ENCODE measurements at regions not wholly inside any gene's neighbourhood (a gene's known extent, or its start where the extent isn't known, plus 50 kb on each side); places are given as distances from the start of the nearest gene placed in this dataset.
"Not testable (repeated sequence)": the region's sequence is repeated elsewhere in the genome, so short reads cannot be mapped to it uniquely, and the experiment has no call there.

GRCh38 chr2:238722181-238722580, 125.7 kb upstream of the TWIST2 start:
- H3K27ac ChIP-seq (ENCODE audit: low read length), result no peak overlapping the region
- no peaks in the 10 kb centered on the region for H3K9me2 ChIP-seq (replicated peaks; ENCODE audit: insufficient read depth, low read length)
- no peaks in the 10 kb centered on the region for H3K36me3 ChIP-seq (ENCODE audit: insufficient read depth, low read length)
- no peak overlapping the region for H2AFZ ChIP-seq (ENCODE audit: low read length)
- no peaks in the 10 kb centered on the region for H4K20me1 ChIP-seq (ENCODE audit: insufficient read depth, low read depth, low read length)
- peaks cover 15% of the 10 kb centered on the region for H3K4me1 ChIP-seq (ENCODE audit: low read length)
- H3K4me2 ChIP-seq (ENCODE audit: low read depth, low read length, poor library complexity, severe bottlenecking), result no peak overlapping the region
- no peaks in the 10 kb centered on the region for H3K79me2 ChIP-seq (ENCODE audit: low read length)
- H3K4me3 ChIP-seq (ENCODE audit: low read length), result no peak overlapping the region
- no peak overlapping the region for H3K9ac ChIP-seq (ENCODE audit: low read length)
- H3K9me3 ChIP-seq (ENCODE audit: low read length), result no peaks in the 10 kb centered on the region; the same call in 1 of the 2 replicates
- no peak for DNase-seq
- no peaks in the 10 kb centered on the region for H3K27me3 ChIP-seq (ENCODE audit: low read length)

- H2AFZ ChIP-seq (ENCODE audit: low read length), result no peak overlapping the region
- DNase-seq, result no peak
Measured at GRCh38 chr2:238722883-238723282, 125.0 kb upstream of the TWIST2 start.

GRCh38 chr2:238723740-238724320, 124.1 kb upstream of the TWIST2 start:
- not testable (repeated sequence) for H3K9ac ChIP-seq (ENCODE audit: low read length); H2AFZ ChIP-seq (ENCODE audit: low read length); H3K27me3 ChIP-seq (ENCODE audit: low read length); DNase-seq; H3K27ac ChIP-seq (ENCODE audit: low read length); H3K4me3 ChIP-seq (ENCODE audit: low read length); H3K4me2 ChIP-seq (ENCODE audit: low read depth, low read length, poor library complexity, severe bottlenecking); H3K9me2 ChIP-seq (replicated peaks; ENCODE audit: insufficient read depth, low read length); H4K20me1 ChIP-seq (ENCODE audit: insufficient read depth, low read depth, low read length); H3K9me3 ChIP-seq (ENCODE audit: low read length); H3K79me2 ChIP-seq (ENCODE audit: low read length); H3K36me3 ChIP-seq (ENCODE audit: insufficient read depth, low read length)
- peaks cover 15% of the 10 kb centered on the region for H3K4me1 ChIP-seq (ENCODE audit: low read length)

More at GRCh38 chr2:238722883-238723282, 125.0 kb upstream of the TWIST2 start:
- Histone ChIP-seq H4K20me1 (ENCODE audit: insufficient read depth, low read depth, low read length) (no peaks in the 10 kb centered on the region), H3K9me2 (replicated peaks; ENCODE audit: insufficient read depth, low read length) (no peaks in the 10 kb centered on the region), H3K9ac (ENCODE audit: low read length) (no peak overlapping the region), H3K4me1 (ENCODE audit: low read length) (peaks cover 15% of the 10 kb centered on the region), H3K79me2 (ENCODE audit: low read length) (no peaks in the 10 kb centered on the region), H3K27ac (ENCODE audit: low read length) (no peak overlapping the region), H3K9me3 (ENCODE audit: low read length) (no peaks in the 10 kb centered on the region; the same call in 1 of the 2 replicates), H3K36me3 (ENCODE audit: insufficient read depth, low read length) (no peaks in the 10 kb centered on the region), H3K4me2 (ENCODE audit: low read depth, low read length, poor library complexity, severe bottlenecking) (no peak overlapping the region), H3K4me3 (ENCODE audit: low read length) (no peak overlapping the region), H3K27me3 (ENCODE audit: low read length) (no peaks in the 10 kb centered on the region)

GRCh38 chr2:238724728-238725127, 123.2 kb upstream of the TWIST2 start:
- Histone ChIP-seq H3K27ac (ENCODE audit: low read length) (no peak overlapping the region), H3K4me1 (ENCODE audit: low read length) (peaks cover 15% of the 10 kb centered on the region), H4K20me1 (ENCODE audit: insufficient read depth, low read depth, low read length) (no peaks in the 10 kb centered on the region), H3K9ac (ENCODE audit: low read length) (no peak overlapping the region), H3K36me3 (ENCODE audit: insufficient read depth, low read length) (no peaks in the 10 kb centered on the region), H2AFZ (ENCODE audit: low read length) (no peak overlapping the region), H3K79me2 (ENCODE audit: low read length) (no peaks in the 10 kb centered on the region), H3K4me3 (ENCODE audit: low read length) (no peak overlapping the region), H3K27me3 (ENCODE audit: low read length) (no peaks in the 10 kb centered on the region), H3K9me3 (ENCODE audit: low read length) (no peaks in the 10 kb centered on the region; the same call in 1 of the 2 replicates), H3K9me2 (replicated peaks; ENCODE audit: insufficient read depth, low read length) (no peaks in the 10 kb centered on the region), H3K4me2 (ENCODE audit: low read depth, low read length, poor library complexity, severe bottlenecking) (no peak overlapping the region)
- DNase-seq, result no peak

- Histone ChIP-seq H3K9ac (ENCODE audit: low read length) (no peak overlapping the region), H3K4me1 (ENCODE audit: low read length) (peaks cover 10% of the 10 kb centered on the region), H3K9me3 (ENCODE audit: low read length) (no peaks in the 10 kb centered on the region; the same call in 1 of the 2 replicates), H3K79me2 (ENCODE audit: low read length) (no peaks in the 10 kb centered on the region), H2AFZ (ENCODE audit: low read length) (no peak overlapping the region), H4K20me1 (ENCODE audit: insufficient read depth, low read depth, low read length) (no peaks in the 10 kb centered on the region), H3K36me3 (ENCODE audit: insufficient read depth, low read length) (no peaks in the 10 kb centered on the region), H3K27me3 (ENCODE audit: low read length) (no peaks in the 10 kb centered on the region), H3K27ac (ENCODE audit: low read length) (no peak overlapping the region), H3K4me2 (ENCODE audit: low read depth, low read length, poor library complexity, severe bottlenecking) (no peak overlapping the region), H3K9me2 (replicated peaks; ENCODE audit: insufficient read depth, low read length) (no peaks in the 10 kb centered on the region), H3K4me3 (ENCODE audit: low read length) (no peak overlapping the region)
- DNase-seq, result no peak
Measured at GRCh38 chr2:238725298-238725697, 122.6 kb upstream of the TWIST2 start.

GRCh38 chr2:238726670-238727584, 121.0 kb upstream of the TWIST2 start:
- H3K9me3 ChIP-seq (ENCODE audit: low read length), result no peaks in the 10 kb centered on the region; the same call in 1 of the 2 replicates
- H2AFZ ChIP-seq (ENCODE audit: low read length), result no peak overlapping the region
- H3K4me1 ChIP-seq (ENCODE audit: low read length), result peaks cover 3% of the 10 kb centered on the region; the same call in 1 of the 2 replicates
- no peak overlapping the region for H3K27ac ChIP-seq (ENCODE audit: low read length)
- H3K4me3 ChIP-seq (ENCODE audit: low read length), result no peak overlapping the region
- no peak for DNase-seq
- H3K9me2 ChIP-seq (replicated peaks; ENCODE audit: insufficient read depth, low read length), result no peaks in the 10 kb centered on the region
- H4K20me1 ChIP-seq (ENCODE audit: insufficient read depth, low read depth, low read length), result no peaks in the 10 kb centered on the region
- H3K9ac ChIP-seq (ENCODE audit: low read length), result no peak overlapping the region
- H3K36me3 ChIP-seq (ENCODE audit: insufficient read depth, low read length), result no peaks in the 10 kb centered on the region
- no peak overlapping the region for H3K4me2 ChIP-seq (ENCODE audit: low read depth, low read length, poor library complexity, severe bottlenecking)
- H3K79me2 ChIP-seq (ENCODE audit: low read length), result no peaks in the 10 kb centered on the region
- no peaks in the 10 kb centered on the region for H3K27me3 ChIP-seq (ENCODE audit: low read length)

- no peak overlapping the region for H3K4me2 ChIP-seq (ENCODE audit: low read depth, low read length, poor library complexity, severe bottlenecking)
- H3K9me2 ChIP-seq (replicated peaks; ENCODE audit: insufficient read depth, low read length), result no peaks in the 10 kb centered on the region
- H3K36me3 ChIP-seq (ENCODE audit: insufficient read depth, low read length), result no peaks in the 10 kb centered on the region
- no peak overlapping the region for H2AFZ ChIP-seq (ENCODE audit: low read length)
- H3K79me2 ChIP-seq (ENCODE audit: low read length), result no peaks in the 10 kb centered on the region
- no peak overlapping the region for H3K9ac ChIP-seq (ENCODE audit: low read length)
- H3K27ac ChIP-seq (ENCODE audit: low read length), result no peak overlapping the region
- DNase-seq, result no peak
- no peak overlapping the region for H3K4me3 ChIP-seq (ENCODE audit: low read length)
- peaks cover 3% of the 10 kb centered on the region; the same call in 1 of the 2 replicates for H3K4me1 ChIP-seq (ENCODE audit: low read length)
- H3K9me3 ChIP-seq (ENCODE audit: low read length), result no peaks in the 10 kb centered on the region
- H4K20me1 ChIP-seq (ENCODE audit: insufficient read depth, low read depth, low read length), result no peaks in the 10 kb centered on the region
- H3K27me3 ChIP-seq (ENCODE audit: low read length), result no peaks in the 10 kb centered on the region
Measured at GRCh38 chr2:238727585-238728329, 120.1 kb upstream of the TWIST2 start.

All from Karpas-422 (cell line).